ENCODE measurements at regions not wholly inside any gene's neighbourhood (a gene's known extent, or its start where the extent isn't known, plus 50 kb on each side); places are given as distances from the start of the nearest gene placed in this dataset.

GRCh38 chr2:15049096-15049993 lies 416.8 kb downstream of the LRATD1 start:
- no peak for TF ChIP-seq ATF3 (IDR thresholded peaks at IDR 0.05)
- no peak for TF ChIP-seq SP1 (IDR thresholded peaks at IDR 0.05)
- TF ChIP-seq EGR1 (IDR thresholded peaks at IDR 0.05; ENCODE audit: low read depth in 2 of 2) = no peak
- no peak for TF ChIP-seq CTCF (IDR thresholded peaks at IDR 0.05; ENCODE audit: low read depth, low read length, missing input control)

Measured in liver (tissue), 3 donors.